ENCODE measurements at regions not wholly inside any gene's neighbourhood (a gene's known extent, or its start where the extent isn't known, plus 50 kb on each side); places are given as distances from the start of the nearest gene placed in this dataset.

- DNase-seq (ENCODE audit: low read depth, low spot score) = no peak
Measured at GRCh38 chr15:38885001-38885400, 320.4 kb upstream of the RASGRP1 start.

GRCh38 chr15:38885471-38885952 is 320.9 kb upstream of the RASGRP1 start:
- DNase-seq (ENCODE audit: low read depth, low spot score) = no peak

DNA sequence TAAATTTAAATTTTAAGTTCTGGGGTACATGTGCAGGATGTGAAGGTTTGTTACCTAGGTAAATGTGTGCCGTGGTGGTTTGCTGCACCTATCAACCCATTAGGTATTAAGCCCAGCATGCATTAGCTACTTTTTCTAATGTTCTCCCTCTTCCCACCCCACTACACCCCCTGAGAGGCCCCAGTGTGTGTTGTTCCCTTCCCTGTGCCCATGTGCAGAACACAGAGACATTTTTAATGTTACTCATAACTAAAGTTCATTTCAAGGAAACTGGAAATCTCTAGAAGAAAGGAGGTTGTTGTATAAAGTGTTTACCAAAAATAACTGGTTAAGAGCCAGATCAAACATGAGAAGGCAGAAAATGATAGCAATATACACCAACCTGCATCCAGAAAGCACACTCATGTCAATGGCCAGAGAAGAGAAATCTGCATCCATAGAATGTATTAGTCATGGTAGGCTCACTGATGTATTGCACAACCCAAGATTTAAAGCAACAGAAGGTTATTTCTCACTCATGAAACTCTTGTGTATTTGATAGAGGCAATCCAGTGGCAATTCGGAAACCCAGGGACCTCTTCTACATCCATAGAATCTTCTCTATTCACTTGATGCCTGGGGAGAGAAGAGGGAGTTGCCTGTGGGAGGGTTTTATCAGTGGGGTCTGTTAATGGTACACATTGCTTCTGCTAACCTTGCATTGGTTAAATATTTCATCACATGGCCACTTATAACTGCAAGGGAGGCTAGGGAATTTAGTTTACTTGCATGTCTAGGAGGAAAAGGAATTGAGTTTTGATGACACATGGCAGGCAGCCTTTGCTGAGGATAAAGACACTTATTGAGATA is 321.9 kb upstream of the RASGRP1 start:
- DNase-seq (ENCODE audit: low read depth, low spot score) = no peak

DNA sequence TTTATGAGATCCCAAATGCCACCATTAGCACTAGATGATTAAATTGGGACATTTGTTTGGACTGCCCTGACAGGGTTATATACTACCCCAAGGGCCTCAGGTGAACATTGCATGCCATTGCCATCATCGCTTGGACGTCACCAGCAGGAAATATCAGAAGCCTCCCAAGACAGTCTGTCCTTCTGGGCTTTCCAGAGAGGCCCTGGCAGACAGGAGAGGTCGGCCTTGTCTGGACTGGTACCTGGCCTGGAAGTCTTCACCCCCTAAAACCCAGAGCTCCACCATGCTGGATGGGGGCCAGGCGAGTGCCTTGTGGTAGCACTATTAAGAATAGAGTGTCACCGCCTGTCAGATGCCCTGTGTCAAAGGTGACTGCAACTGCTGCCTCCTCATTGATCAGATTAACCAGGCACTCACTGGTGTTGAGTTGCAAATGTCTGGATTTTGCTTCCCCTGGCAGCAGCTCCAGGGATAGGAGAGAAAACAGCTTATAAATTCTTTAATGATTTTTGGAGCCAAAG is 324.1 kb upstream of the RASGRP1 start:
- no peak for DNase-seq (ENCODE audit: low read depth, low spot score)

DNA sequence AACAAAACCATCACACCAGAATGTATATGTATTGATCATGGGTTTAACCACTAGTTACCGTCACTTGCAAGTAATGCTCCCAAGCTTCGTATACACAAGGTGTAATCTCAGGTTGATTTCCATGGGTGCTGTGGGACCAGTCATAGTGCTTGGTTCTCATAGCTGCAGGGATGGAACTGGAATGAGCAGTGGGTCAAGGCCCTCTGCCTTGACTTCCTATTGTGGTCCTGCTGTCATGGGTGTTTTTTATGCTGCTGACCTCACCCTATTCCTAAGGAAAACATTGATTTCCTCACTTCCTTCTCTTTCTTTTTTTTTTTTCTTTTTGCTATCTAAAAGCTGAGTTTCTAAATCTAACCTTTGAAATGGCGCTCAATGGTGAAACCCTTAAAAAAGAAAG is 325.6 kb upstream of the RASGRP1 start:
- DNase-seq (ENCODE audit: low read depth, low spot score) = no peak

DNA sequence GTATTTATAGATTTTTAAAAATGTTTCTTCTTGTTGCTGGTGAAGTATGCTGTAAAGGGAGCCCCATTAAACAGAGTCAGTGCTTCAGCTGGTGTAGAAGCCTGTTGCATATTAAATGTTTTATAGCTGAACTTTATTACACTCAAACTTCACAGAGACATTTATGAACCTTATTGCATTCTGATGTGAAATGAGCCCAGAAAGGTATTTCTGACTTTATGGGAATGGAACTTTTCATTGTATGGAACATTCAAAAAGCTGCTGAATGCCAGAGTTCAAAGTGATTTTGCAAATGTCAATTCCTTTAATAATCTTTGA is 329.3 kb upstream of the RASGRP1 start:
- DNase-seq (ENCODE audit: low read depth, low spot score) = no peak

GRCh38 chr15:38894243-38894948 is 329.8 kb upstream of the RASGRP1 start:
- DNase-seq (ENCODE audit: low read depth, low spot score) = no peak

DNA sequence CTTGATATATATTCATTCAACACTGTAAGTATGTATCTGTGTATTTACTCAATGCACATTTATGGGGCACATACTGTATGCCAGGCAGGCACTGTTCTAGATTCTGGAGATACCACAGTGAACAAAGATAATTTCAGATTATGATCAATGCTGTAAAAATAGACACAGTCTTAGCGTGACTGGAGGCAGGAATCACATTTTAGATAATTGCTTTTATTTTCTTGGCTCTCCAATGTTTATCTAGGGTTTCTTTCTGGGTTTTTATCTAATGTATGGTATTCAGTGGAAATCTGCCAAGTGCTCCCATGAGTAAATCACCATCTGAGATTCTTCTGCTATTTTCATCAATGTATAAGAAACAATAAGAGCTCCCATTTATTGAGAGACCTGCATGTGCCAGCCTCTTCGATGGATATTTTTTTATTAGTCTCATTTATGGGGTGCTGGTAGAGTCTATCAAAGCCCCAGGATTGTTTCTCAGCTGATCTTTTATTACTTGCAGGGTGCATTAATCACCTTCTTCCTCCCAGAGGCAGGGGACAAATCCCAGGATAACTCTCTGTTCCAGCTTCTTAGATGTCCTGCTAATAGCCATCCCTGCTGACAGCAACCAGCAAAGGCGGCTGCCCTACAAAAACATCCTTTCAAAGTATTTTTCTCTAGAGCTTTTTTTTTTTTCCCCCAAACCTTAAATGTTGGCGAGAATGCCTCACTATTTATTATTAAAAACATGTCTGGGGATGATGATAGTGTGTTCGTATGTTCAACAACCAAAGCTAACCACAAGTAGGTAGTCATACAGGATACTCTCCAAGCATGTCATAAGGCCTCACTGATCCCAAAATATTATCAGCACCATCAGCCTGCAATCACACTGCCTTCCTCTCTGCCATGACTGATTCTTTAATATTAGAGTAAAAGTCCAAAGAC is 331.0 kb upstream of the RASGRP1 start:
- DNase-seq (ENCODE audit: low read depth, low spot score) = no peak

GRCh38 chr15:38896647-38897046 is 332.0 kb upstream of the RASGRP1 start:
- no peak for DNase-seq (ENCODE audit: low read depth, low spot score)

- no peak for DNase-seq (ENCODE audit: low read depth, low spot score)
Measured at GRCh38 chr15:38897551-38897950, 332.9 kb upstream of the RASGRP1 start.

DNA sequence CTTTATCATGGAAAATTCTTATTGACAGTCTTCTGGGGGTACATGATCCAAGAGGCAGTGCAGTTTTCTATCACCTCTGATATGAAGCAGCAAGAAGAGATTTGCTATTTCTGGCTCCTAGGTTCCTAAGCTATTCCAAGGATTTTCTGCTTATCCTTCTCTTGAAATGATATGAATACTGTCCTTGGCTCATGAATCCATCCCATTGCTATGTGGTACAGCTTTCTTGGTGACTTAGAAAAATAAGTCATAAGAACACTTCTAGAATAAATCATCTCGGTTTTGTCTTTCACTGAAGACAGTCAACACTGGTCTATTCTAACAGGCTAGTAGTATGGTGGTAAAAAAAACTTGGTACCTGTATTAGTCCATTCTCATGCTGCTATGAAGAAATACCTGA is 333.6 kb upstream of the RASGRP1 start:
- no peak for DNase-seq (ENCODE audit: low read depth, low spot score)

DNA sequence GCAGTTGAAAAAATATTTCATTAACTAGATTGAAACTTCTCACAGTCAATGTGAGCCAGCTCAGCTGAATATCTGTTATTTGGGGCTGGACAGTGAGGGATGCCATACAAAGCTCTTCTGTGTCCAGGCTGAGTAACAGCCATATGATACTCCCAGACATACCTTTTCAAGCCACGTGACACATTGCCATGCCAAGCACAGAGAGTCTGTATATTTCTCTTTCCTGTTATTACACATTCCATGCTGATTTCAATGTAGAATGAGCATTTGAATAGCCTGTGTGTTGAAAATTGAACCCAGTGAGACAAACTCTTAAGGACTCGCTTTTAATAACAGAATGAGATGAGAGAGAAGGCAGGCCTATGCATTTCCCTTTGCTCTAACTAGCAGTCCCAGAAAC is 334.7 kb upstream of the RASGRP1 start:
- DNase-seq (ENCODE audit: low read depth, low spot score) = no peak

DNA sequence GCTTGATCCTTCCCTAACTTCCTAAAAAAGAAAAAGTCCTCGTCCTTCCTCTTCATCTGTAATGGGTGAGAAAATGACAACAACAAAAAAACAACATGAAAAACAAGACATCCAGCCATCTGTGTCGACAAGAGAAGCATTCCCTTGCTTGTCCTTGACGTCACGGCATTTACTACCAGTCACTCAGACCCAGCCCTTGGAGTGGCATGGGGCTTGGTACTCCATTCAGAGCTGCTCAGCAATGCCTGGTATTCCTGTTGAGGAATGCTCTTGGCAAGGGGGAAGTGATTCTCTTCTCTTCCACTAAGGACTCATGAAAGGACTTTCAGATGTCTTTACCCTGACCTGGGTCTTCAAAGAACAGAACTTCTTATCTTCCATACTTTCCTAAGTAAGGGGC is 339.7 kb upstream of the RASGRP1 start:
- no peak for DNase-seq (ENCODE audit: low read depth, low spot score)

- DNase-seq (ENCODE audit: low read depth, low spot score) = no peak
Measured at GRCh38 chr15:38905632-38906031, 341.0 kb upstream of the RASGRP1 start.

- DNase-seq (ENCODE audit: low read depth, low spot score) = no peak
Measured at GRCh38 chr15:38920966-38921365, 356.4 kb upstream of the RASGRP1 start.

DNA sequence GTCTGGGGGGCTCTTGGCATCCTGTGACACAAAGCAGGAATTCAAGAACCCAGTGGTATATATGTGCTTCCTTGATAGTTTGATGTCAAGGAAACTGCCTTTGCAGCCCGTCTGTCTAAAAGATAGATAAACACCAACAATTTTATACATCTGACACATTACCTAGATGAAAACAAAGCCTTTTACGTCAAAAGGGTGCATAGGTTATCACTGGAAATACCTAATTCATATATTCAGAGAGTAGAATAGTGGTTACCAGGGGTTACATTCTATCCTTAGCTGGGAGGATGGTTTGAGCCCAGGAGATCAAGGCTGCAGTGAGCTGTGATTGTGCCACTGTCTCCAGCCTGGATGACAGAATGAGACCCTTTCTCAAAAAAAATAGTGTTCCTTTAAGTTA is 356.9 kb upstream of the RASGRP1 start:
- DNase-seq (ENCODE audit: low read depth, low spot score) = no peak

DNA sequence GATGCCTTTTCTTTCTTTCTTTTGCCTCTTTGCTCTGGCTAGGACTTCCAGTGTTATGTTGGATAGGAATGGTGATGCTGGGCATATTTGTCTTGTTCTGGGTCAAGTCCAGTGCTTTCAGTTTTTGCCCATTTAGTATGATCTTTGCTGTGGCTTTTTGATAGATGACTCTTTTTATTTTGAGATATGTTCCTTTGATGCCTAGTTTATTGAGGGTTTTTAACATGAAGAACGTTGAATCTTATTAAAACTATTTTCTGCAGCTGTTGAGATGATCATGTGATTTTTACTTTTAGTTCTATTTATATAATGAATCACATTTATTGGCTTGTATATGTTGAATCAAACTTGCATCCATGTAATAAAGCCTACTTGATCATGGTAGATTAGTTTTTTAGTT is 363.8 kb upstream of the RASGRP1 start:
- no peak for DNase-seq (ENCODE audit: low read depth, low spot score)

- DNase-seq (ENCODE audit: low read depth, low spot score) = no peak
Measured at GRCh38 chr15:38930851-38931572, 366.4 kb upstream of the RASGRP1 start.

DNA sequence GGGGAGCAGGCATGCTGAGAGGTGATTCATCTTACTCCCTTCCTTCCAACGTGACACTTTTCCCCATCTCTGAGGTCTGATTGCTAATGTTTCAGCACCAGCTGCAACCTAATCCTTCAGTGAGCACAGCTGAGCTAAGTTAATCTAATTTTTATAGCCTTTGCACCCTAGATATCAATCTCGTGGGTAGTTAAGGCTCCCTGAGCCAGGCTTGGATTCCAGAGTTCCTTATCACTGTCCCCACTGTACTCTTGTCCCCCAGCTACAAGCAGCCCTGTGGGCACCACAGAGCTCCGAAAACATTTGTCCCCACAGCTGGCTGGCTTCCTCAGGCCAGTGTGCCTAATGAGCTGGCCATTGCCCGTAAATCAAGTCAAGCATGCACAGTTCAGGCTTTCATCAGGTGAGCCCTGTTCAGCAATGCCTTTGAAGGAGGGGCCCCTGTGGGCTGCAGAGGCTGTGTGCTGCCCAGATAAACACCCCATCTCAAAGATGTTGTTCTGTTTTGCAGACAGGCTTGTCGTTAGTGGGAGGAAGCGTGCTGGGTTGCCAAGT is 376.9 kb upstream of the RASGRP1 start:
- no peak for DNase-seq (ENCODE audit: low read depth, low spot score)

DNA sequence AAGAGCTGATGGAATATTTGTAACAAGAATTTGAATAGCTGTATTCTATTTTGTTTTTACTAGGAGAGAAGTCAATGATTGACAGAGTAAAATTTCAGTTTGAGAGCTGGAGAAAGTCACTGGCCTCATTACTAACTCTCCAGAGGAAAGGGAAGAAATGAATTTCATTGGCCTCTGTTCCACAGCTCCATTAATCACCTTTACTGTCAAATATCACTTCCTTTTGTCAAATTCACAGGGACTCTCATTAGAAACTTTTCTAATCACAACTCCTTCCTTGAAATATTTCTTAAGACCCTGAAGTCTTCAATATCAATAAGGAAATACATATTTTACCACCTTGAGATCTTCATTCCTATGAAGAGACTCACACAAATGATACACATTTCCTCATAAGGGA is 379.9 kb upstream of the RASGRP1 start:
- DNase-seq (ENCODE audit: low read depth, low spot score) = no peak
